K562 (cell line): ENCODE measurements at regions not wholly inside any gene's neighbourhood (a gene's known extent, or its start where the extent isn't known, plus 50 kb on each side); places are given as distances from the start of the nearest gene placed in this dataset.

Experiments used
- ATAC-seq: fragments of 200-7000 bp; cut with Tn5 transposase; 3 replicates; pipeline ENCODE4 v1.9.1; 2020; ENCODE audit warnings: moderate library complexity
- BruUV-seq: library from RNA; stranded (reverse); fragments of 400-500 nt; replicated peaks from 2 replicates; lab custom pipeline; 2021; lab: Mats Ljungman, UMichigan
- CTCF ChIA-PET: fragments of 300-600 bp; formaldehyde crosslinking; extraction: SDS; loops from one replicate; lab custom pipeline; 2021; ENCODE audit warnings: low intra/inter-chr PET ratio; lab: Yijun Ruan, JAX
- POLR2A ChIA-PET: fragments of 300-600, 350-650 bp; sonication (Branson Sonifier 250); formaldehyde crosslinking; extraction: SDS; loops from one replicate; lab custom pipeline; 2021; ENCODE audit warnings: antibody characterized with exemption, inconsistent platforms; lab: Yijun Ruan, JAX
- DNase-seq, 4 experiments: peaks; one replicate each; pipeline versions ENCODE4 v3.0.0 to v3.0.0-alpha.2; 2011 to 2018; ENCODE audit warnings: low spot score in 3 of 4, mixed read lengths in 3 of 4; ENCODE audit errors: extremely low read depth in 1 of 4
- FAIRE-seq: peaks from 2 replicates; lab custom pipeline; 2011; peaks lifted over from hg19 to GRCh38; lab: Jason Lieb, UNC
- H2AFZ ChIP-seq: 2 replicates; pipeline ENCODE4 v1.6.0; 2011; ENCODE audit warnings: low read depth, low read length, control low read depth, inconsistent platforms
- H3K27ac ChIP-seq: fragments of 200-600 bp; 3 replicates; pipeline ENCODE4 v1.8.0; 2011; ENCODE audit warnings: low read depth, mild to moderate bottlenecking, control low read depth, inconsistent platforms, low read length, moderate library complexity, mixed read lengths; ENCODE audit errors: extremely low read depth
- H3K27me3 ChIP-seq, 2 experiments: fragments of 300-600 bp in 1 of 2; 2 replicates in 1 of 2; 3 replicates in 1 of 2; pipeline versions ENCODE4 v1.6.0 to v1.8.0; 2011; ENCODE audit warnings: inconsistent platforms in 2 of 2, low read length in 2 of 2, mild to moderate bottlenecking in 1 of 2, mixed read lengths in 1 of 2, moderate library complexity in 1 of 2; ENCODE audit not compliant: control insufficient read depth in 2 of 2, insufficient read depth in 2 of 2
- H3K36me3 ChIP-seq: fragments of 300-600 bp; 3 replicates; pipeline ENCODE4 v1.8.0; 2011; ENCODE audit warnings: mild to moderate bottlenecking, low read length, inconsistent platforms; ENCODE audit not compliant: control insufficient read depth, insufficient read depth
- H3K4me1 ChIP-seq, 2 experiments: fragments of 200-600 bp in 1 of 2; replicated peaks in 1 of 2; 2 replicates in 1 of 2; 3 replicates in 1 of 2; pipeline versions ENCODE4 v1.5.1 to v1.8.0; 2011; ENCODE audit warnings: inconsistent platforms in 2 of 2, low read length in 2 of 2, mild to moderate bottlenecking in 1 of 2, mixed read lengths in 1 of 2, moderate library complexity in 1 of 2; ENCODE audit not compliant: control insufficient read depth in 2 of 2, insufficient read depth in 2 of 2
- H3K4me2 ChIP-seq: 2 replicates; pipeline ENCODE4 v1.6.1; 2011; ENCODE audit warnings: low read length, control low read depth, inconsistent platforms, mixed read lengths; ENCODE audit not compliant: insufficient read depth
- H3K4me3 ChIP-seq: fragments of 200-600 bp; sonication (generic), shearing (Covaris generic); 2 replicates; pipeline ENCODE4 v1.5.1; 2016; ENCODE audit warnings: control low read depth, inconsistent platforms
- H3K79me2 ChIP-seq: fragments of 200-600 bp; 3 replicates; pipeline ENCODE4 v1.8.0; 2011; ENCODE audit warnings: low read length, inconsistent platforms; ENCODE audit not compliant: control insufficient read depth, insufficient read depth
- H3K9ac ChIP-seq, 2 experiments: 2 replicates each; pipeline versions ENCODE4 v1.6.0 to v1.6.1; 2011; ENCODE audit warnings: low read depth in 2 of 2, low read length in 2 of 2, control low read depth in 1 of 2, inconsistent platforms in 1 of 2, mild to moderate bottlenecking in 1 of 2, mixed read lengths in 1 of 2; ENCODE audit not compliant: insufficient read depth in 1 of 2
- H3K9me1 ChIP-seq: one replicate; pipeline ENCODE4 v1.6.0; 2011; ENCODE audit warnings: inconsistent platforms, mild to moderate bottlenecking, low read length, moderate library complexity; ENCODE audit not compliant: control insufficient read depth, insufficient read depth
- H3K9me3 ChIP-seq: replicated peaks from 2 replicates; pipeline ENCODE4 v1.5.1; 2011; ENCODE audit warnings: low read depth, low read length, inconsistent platforms; ENCODE audit not compliant: control insufficient read depth, insufficient read depth
- H4K20me1 ChIP-seq: replicated peaks from 2 replicates; pipeline ENCODE4 v1.6.1; 2011; ENCODE audit warnings: low read length, inconsistent platforms, mixed read lengths; ENCODE audit not compliant: control insufficient read depth, insufficient read depth
- CTCFL ChIP-seq: IDR thresholded peaks from 2 replicates; pipeline ENCODE4 v1.6.1; 2011; ENCODE audit warnings: borderline replicate concordance, low read depth, mild to moderate bottlenecking, moderate library complexity, low read length; ENCODE audit not compliant: insufficient read depth, poor library complexity, severe bottlenecking
- EWSR1 ChIP-seq: fragments of 450-650 bp; IDR thresholded peaks from 2 replicates; pipeline ENCODE4 v1.6.1; 2018; ENCODE audit warnings: borderline replicate concordance, mild to moderate bottlenecking, low read depth, moderate library complexity; ENCODE audit not compliant: partially characterized antibody
- GTF2A2 ChIP-seq: IDR thresholded peaks from 2 replicates; pipeline ENCODE4 v1.6.1; 2016; ENCODE audit warnings: mild to moderate bottlenecking, missing genetic modification characterization, missing compliant biosample characterization
- HIVEP1 ChIP-seq: fragments of 250-450 bp; sonication (Bioruptor Pico); IDR thresholded peaks from 2 replicates; pipeline ENCODE4 v1.4.0; 2020; ENCODE audit warnings: mild to moderate bottlenecking
- ILK ChIP-seq: fragments of 450-650 bp; IDR thresholded peaks from 2 replicates; pipeline ENCODE4 v1.6.1; 2016; ENCODE audit warnings: missing genetic modification characterization, low read depth, mild to moderate bottlenecking, missing compliant biosample characterization, moderate library complexity, borderline replicate concordance
- MCM3 ChIP-seq: fragments of 450-650 bp; IDR thresholded peaks from 2 replicates; pipeline ENCODE4 v1.6.1; 2016
- PRDM10 ChIP-seq: fragments of 450-650 bp; IDR thresholded peaks from 2 replicates; pipeline ENCODE4 v1.6.1; 2018; ENCODE audit not compliant: partially characterized antibody
- SUPT5H ChIP-seq: fragments of 450-650 bp; IDR thresholded peaks from 2 replicates; pipeline ENCODE4 v1.6.1; 2016
- THRAP3 ChIP-seq: fragments of 450-650 bp; IDR thresholded peaks from 2 replicates; pipeline ENCODE4 v1.6.1; 2016; ENCODE audit warnings: mild to moderate bottlenecking, inconsistent platforms, borderline replicate concordance
- TRIM25 ChIP-seq: fragments of 450-650 bp; IDR thresholded peaks from 2 replicates; pipeline ENCODE4 v1.7.0; 2016; ENCODE audit warnings: borderline replicate concordance
- ZNF217 ChIP-seq: sonication (generic); formaldehyde crosslinking; IDR thresholded peaks from 2 replicates; pipeline ENCODE4 v1.8.0; 2022; ENCODE audit warnings: mild to moderate bottlenecking, missing genetic modification reagents
- ZNF655 ChIP-seq: fragments of 250-450 bp; sonication (Bioruptor Pico); IDR thresholded peaks from 2 replicates; pipeline ENCODE4 v1.5.0; 2021
- WGBS: fragments of 100-300 bp; shearing (Covaris generic); methylation state at CpG from one replicate; pipeline ENCODE4 v1.1.6; 2016; ENCODE audit warnings: low coverage, mixed read lengths; ENCODE audit not compliant: insufficient coverage; ENCODE audit errors: missing lambda C conversion rate; 5-methylcytosine and 5-hydroxymethylcytosine counted together
- in situ Hi-C: fragments of 300-500 bp; cut with MboI; formaldehyde crosslinking; loops from 4 replicates; pipeline ENCODE4 v1.15.0; 2018; ENCODE audit warnings: inconsistent platforms, mixed read lengths
- intact Hi-C: fragments of 100-400 bp; cut with micrococcal nuclease; formaldehyde crosslinking; loops from 2 replicates; pipeline ENCODE4 v1.14.2; 2022

- no peak for TF ChIP-seq PRDM10
- TF ChIP-seq CTCFL: no peak
- TF ChIP-seq EWSR1: no peak
These were observed 204.4 kb upstream of the DPP6 start (continued) for GRCh38 chr7:153847828-153848227.

- no peaks in the 10 kb centered on the region for H3K27me3 ChIP-seq
- 0% methylated on average over 4 of the region's 4 CpGs for WGBS
- H3K9ac ChIP-seq: no peak overlapping the region
- H3K27ac ChIP-seq: no peak overlapping the region
- H3K4me1 ChIP-seq: no peaks in the 10 kb centered on the region
- ChIA-PET CTCF (no interaction called here), POLR2A (no interaction called here)
- H3K4me2 ChIP-seq: no peak overlapping the region
- no peaks in the 10 kb centered on the region for H3K36me3 ChIP-seq
- no peaks in the 10 kb centered on the region for H3K79me2 ChIP-seq
- no peak for ATAC-seq
- no peak for FAIRE-seq
- no peak overlapping the region for H2AFZ ChIP-seq
- no peaks in the 10 kb centered on the region for H3K9me3 ChIP-seq
- no peak overlapping the region for H3K4me3 ChIP-seq
- no TSS peak for BruUV-seq
- intact Hi-C loops (no loop called here), in situ Hi-C loops (no loop called here)
- no peaks in the 10 kb centered on the region for H3K9me1 ChIP-seq
- no peak for DNase-seq
- no peaks in the 10 kb centered on the region for H4K20me1 ChIP-seq
- TF ChIP-seq ZNF217 (CRISPR knock-in tag) (no peak), SUPT5H (no peak), GTF2A2 (tag) (no peak), MCM3 (no peak), THRAP3 (no peak), TRIM25 (no peak), ILK (tag) (no peak), HIVEP1 (CRISPR knock-in tag) (no peak), ZNF655 (CRISPR knock-in tag) (no peak)
These were observed 199.9 kb upstream of the DPP6 start for GRCh38 chr7:153852261-153852660.
